WTC11 (cell line): ENCODE measurements at regions not wholly inside any gene's neighbourhood (a gene's known extent, or its start where the extent isn't known, plus 50 kb on each side); places are given as distances from the start of the nearest gene placed in this dataset.

Source experiments
- ATAC-seq: fragments of 200-7000 bp; cut with Tn5 transposase; 2 replicates; pipeline ENCODE4 v1.10.0; 2021; ENCODE audit warnings: mild to moderate bottlenecking, moderate library complexity
- CTCF ChIA-PET: fragments of 300-600 bp; sonication (Branson Sonifier 250); formaldehyde crosslinking; loops from one replicate; lab custom pipeline; 2021; ENCODE audit warnings: antibody characterized with exemption; lab: Charles Lee
- POLR2A ChIA-PET: fragments of 350-600 bp; sonication (Branson Sonifier 250); formaldehyde crosslinking; loops from one replicate; lab custom pipeline; 2021; ENCODE audit warnings: antibody characterized with exemption; lab: Charles Lee
- DNase-seq: peaks from one replicate; pipeline ENCODE4 v3.0.0; 2021; ENCODE audit warnings: low spot score
- H3K27ac Mint-ChIP-seq: 2 replicates; pipeline ENCODE4 v1.8.0; 2021; ENCODE audit warnings: mixed read lengths
- H3K27me3 Mint-ChIP-seq: 2 replicates; pipeline ENCODE4 v1.8.0; 2021; ENCODE audit warnings: low read depth, mild to moderate bottlenecking, moderate library complexity, mixed read lengths
- H3K36me3 Mint-ChIP-seq: 2 replicates; pipeline ENCODE4 v1.8.0; 2021; ENCODE audit warnings: mixed read lengths
- H3K4me1 Mint-ChIP-seq: 2 replicates; pipeline ENCODE4 v1.8.0; 2022; ENCODE audit warnings: mixed read lengths
- H3K4me3 Mint-ChIP-seq: 2 replicates; pipeline ENCODE4 v1.8.0; 2021; ENCODE audit warnings: mild to moderate bottlenecking, moderate library complexity, mixed read lengths
- H3K9me3 Mint-ChIP-seq: 2 replicates; pipeline ENCODE4 v1.8.0; 2021; ENCODE audit warnings: mixed read lengths
- E2F1 ChIP-seq: sonication (generic); formaldehyde crosslinking; IDR thresholded peaks from 2 replicates; pipeline ENCODE4 v1.8.0; 2022; ENCODE audit warnings: mild to moderate bottlenecking, missing genetic modification reagents
- ELF4 ChIP-seq: sonication (generic); formaldehyde crosslinking; IDR thresholded peaks from 2 replicates; pipeline ENCODE4 v1.8.1; 2022; ENCODE audit warnings: low read depth, mild to moderate bottlenecking, moderate library complexity, missing genetic modification reagents
- RORB ChIP-seq: fragments of 250-450 bp; sonication (Bioruptor Pico); IDR thresholded peaks from 2 replicates; pipeline ENCODE4 v1.9.0; 2021; ENCODE audit warnings: mild to moderate bottlenecking
- SOX15 ChIP-seq: fragments of 250-450 bp; sonication (Bioruptor Pico); IDR thresholded peaks from 2 replicates; pipeline ENCODE4 v1.9.0; 2021; ENCODE audit warnings: mild to moderate bottlenecking
- STAT6 ChIP-seq: sonication (generic); formaldehyde crosslinking; conservative IDR thresholded peaks from 2 replicates; pipeline ENCODE4 v1.8.1; 2023; ENCODE audit warnings: mild to moderate bottlenecking, low read depth, missing genetic modification reagents, moderate library complexity
- TEAD1 ChIP-seq: sonication (generic); formaldehyde crosslinking; IDR thresholded peaks from 2 replicates; pipeline ENCODE4 v1.8.0; 2022; ENCODE audit warnings: mild to moderate bottlenecking, missing genetic modification reagents
- TEAD4 ChIP-seq: sonication (generic); formaldehyde crosslinking; IDR thresholded peaks from 2 replicates; pipeline ENCODE4 v1.8.0; 2022; ENCODE audit warnings: mild to moderate bottlenecking, missing genetic modification reagents
- USF1 ChIP-seq: sonication (generic); formaldehyde crosslinking; IDR thresholded peaks from 2 replicates; pipeline ENCODE4 v1.8.0; 2022; ENCODE audit warnings: mild to moderate bottlenecking, missing genetic modification reagents
- ZNF425 ChIP-seq: fragments of 250-450 bp; sonication (Bioruptor Pico); conservative IDR thresholded peaks from 2 replicates; pipeline ENCODE4 v1.9.0; 2021; ENCODE audit warnings: mild to moderate bottlenecking
- TF ChIP-seq, protein P1 (sequence below): sonication (generic); formaldehyde crosslinking; IDR thresholded peaks from 2 replicates; pipeline ENCODE4 v1.8.1; 2023; ENCODE audit warnings: mild to moderate bottlenecking, missing genetic modification reagents
- TF ChIP-seq, protein P2 (sequence below): fragments of 250-450 bp; sonication (Bioruptor Pico); IDR thresholded peaks from 2 replicates; pipeline ENCODE4 v1.8.0; 2021; ENCODE audit warnings: mild to moderate bottlenecking

DNA sequence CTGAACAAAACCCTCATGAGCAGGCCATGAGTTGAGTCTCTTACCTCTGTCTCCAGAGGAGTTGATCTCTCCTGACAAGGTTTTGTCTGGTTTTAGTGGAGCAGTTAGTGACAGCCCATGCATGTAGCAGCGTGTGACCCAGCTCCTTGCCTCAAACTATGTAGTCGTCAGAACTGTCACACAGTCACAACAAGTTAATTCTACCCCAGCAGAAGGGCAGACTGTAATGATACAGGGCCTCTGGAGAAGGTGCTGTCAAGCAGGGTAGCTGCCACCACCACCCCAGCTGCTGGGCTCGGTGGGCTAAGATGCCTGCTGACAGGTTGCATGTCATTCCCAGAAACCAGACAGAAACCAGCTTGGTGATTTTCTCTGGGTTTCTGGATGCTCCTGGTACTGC lies 194.5 kb downstream of the PSAT1 start:
- DNase-seq (no peak), ATAC-seq (no peak)
- TF ChIP-seq TEAD4 (CRISPR knock-in tag) (no peak), ZNF425 (CRISPR knock-in tag) (no peak), ELF4 (CRISPR knock-in tag) (no peak), STAT6 (no peak), TEAD1 (CRISPR knock-in tag) (no peak)
- TF ChIP-seq, protein P1, sequence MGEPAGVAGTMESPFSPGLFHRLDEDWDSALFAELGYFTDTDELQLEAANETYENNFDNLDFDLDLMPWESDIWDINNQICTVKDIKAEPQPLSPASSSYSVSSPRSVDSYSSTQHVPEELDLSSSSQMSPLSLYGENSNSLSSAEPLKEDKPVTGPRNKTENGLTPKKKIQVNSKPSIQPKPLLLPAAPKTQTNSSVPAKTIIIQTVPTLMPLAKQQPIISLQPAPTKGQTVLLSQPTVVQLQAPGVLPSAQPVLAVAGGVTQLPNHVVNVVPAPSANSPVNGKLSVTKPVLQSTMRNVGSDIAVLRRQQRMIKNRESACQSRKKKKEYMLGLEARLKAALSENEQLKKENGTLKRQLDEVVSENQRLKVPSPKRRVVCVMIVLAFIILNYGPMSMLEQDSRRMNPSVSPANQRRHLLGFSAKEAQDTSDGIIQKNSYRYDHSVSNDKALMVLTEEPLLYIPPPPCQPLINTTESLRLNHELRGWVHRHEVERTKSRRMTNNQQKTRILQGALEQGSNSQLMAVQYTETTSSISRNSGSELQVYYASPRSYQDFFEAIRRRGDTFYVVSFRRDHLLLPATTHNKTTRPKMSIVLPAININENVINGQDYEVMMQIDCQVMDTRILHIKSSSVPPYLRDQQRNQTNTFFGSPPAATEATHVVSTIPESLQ: no peak
- ChIA-PET CTCF (no interaction called here), POLR2A (no interaction called here)
- H3K36me3 Mint-ChIP-seq: no peaks in the 10 kb centered on the region
- H3K27ac Mint-ChIP-seq: no peak overlapping the region
- peaks cover 3% of the 10 kb centered on the region; the same call in 1 of the 2 replicates for H3K9me3 Mint-ChIP-seq
- no peaks in the 10 kb centered on the region for H3K27me3 Mint-ChIP-seq
- no peaks in the 10 kb centered on the region; the same call in 1 of the 2 replicates for H3K4me1 Mint-ChIP-seq
- no peak overlapping the region for H3K4me3 Mint-ChIP-seq

- Mint-ChIP-seq H3K4me1 (no peaks in the 10 kb centered on the region), H3K27me3 (no peaks in the 10 kb centered on the region), H3K9me3 (peaks cover 3% of the 10 kb centered on the region; the same call in 1 of the 2 replicates), H3K27ac (no peak overlapping the region), H3K36me3 (no peaks in the 10 kb centered on the region), H3K4me3 (no peak overlapping the region)
- POLR2A ChIA-PET: no interaction called here
- DNase-seq: no peak
- no peak for ATAC-seq
- TF ChIP-seq E2F1: no peak
- TF ChIP-seq, protein P2, sequence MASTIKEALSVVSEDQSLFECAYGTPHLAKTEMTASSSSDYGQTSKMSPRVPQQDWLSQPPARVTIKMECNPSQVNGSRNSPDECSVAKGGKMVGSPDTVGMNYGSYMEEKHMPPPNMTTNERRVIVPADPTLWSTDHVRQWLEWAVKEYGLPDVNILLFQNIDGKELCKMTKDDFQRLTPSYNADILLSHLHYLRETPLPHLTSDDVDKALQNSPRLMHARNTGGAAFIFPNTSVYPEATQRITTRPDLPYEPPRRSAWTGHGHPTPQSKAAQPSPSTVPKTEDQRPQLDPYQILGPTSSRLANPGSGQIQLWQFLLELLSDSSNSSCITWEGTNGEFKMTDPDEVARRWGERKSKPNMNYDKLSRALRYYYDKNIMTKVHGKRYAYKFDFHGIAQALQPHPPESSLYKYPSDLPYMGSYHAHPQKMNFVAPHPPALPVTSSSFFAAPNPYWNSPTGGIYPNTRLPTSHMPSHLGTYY (CRISPR knock-in tag): no peak
- no peak for TF ChIP-seq SOX15 (CRISPR knock-in tag)
- CTCF ChIA-PET: no interaction called here
Measured at GRCh38 chr9:78493166-78493742, 196.3 kb downstream of the PSAT1 start.

GRCh38 chr9:78502566-78502965 lies 205.6 kb downstream of the PSAT1 start:
- TF ChIP-seq USF1 (no peak), RORB (CRISPR knock-in tag) (no peak)
- 0 out of 2 replicates have a peak, but pooled peaks have one; percentile 30 for ATAC-seq
- CTCF ChIA-PET: no interaction called here
- Mint-ChIP-seq H3K4me3 (no peak overlapping the region), H3K4me1 (peaks cover 11% of the 10 kb centered on the region), H3K27ac (no peak overlapping the region), H3K36me3 (peaks cover 6% of the 10 kb centered on the region; the same call in 1 of the 2 replicates), H3K9me3 (peaks cover 13% of the 10 kb centered on the region), H3K27me3 (no peaks in the 10 kb centered on the region)
- no peak for DNase-seq
- POLR2A ChIA-PET: no interaction called here
